MM.1S (cell line): ENCODE measurements at regions not wholly inside any gene's neighbourhood (a gene's known extent, or its start where the extent isn't known, plus 50 kb on each side); places are given as distances from the start of the nearest gene placed in this dataset.

ENCODE experiments used
- DNase-seq: peaks from one replicate; pipeline ENCODE4 v3.0.0-alpha.2; 2015
- H2AFZ ChIP-seq: fragments of 300-600 bp; sonication (generic); 2 replicates; pipeline ENCODE4 v1.6.0; 2016; ENCODE audit warnings: antibody characterized with exemption, low read length
- H3F3A ChIP-seq: fragments of 300-600 bp; sonication (generic); 2 replicates; pipeline ENCODE4 v1.6.1; 2016; ENCODE audit warnings: mild to moderate bottlenecking, antibody characterized with exemption, low read length, moderate library complexity, mixed read lengths; ENCODE audit not compliant: insufficient read depth
- H3K27ac ChIP-seq: fragments of 300-600 bp; sonication (generic); 2 replicates; pipeline ENCODE4 v1.5.1; 2016; ENCODE audit warnings: mild to moderate bottlenecking, low read length
- H3K27me3 ChIP-seq: fragments of 300-600 bp; sonication (generic); replicated peaks from 2 replicates; pipeline ENCODE4 v1.6.0; 2016; ENCODE audit warnings: low read length; ENCODE audit not compliant: insufficient read depth
- H3K36me3 ChIP-seq: fragments of 300-600 bp; sonication (generic); replicated peaks from 2 replicates; pipeline ENCODE4 v1.6.1; 2016; ENCODE audit warnings: mild to moderate bottlenecking, low read length, mixed read lengths; ENCODE audit not compliant: insufficient read depth
- H3K4me1 ChIP-seq: fragments of 300-600 bp; sonication (generic); 2 replicates; pipeline ENCODE4 v1.6.1; 2016; ENCODE audit warnings: low read length, mixed read lengths
- H3K4me2 ChIP-seq: fragments of 300-600 bp; sonication (generic); 2 replicates; pipeline ENCODE4 v1.6.0; 2016; ENCODE audit warnings: low read depth, low read length
- H3K4me3 ChIP-seq: fragments of 300-600 bp; sonication (generic); 2 replicates; pipeline ENCODE4 v1.5.1; 2016; ENCODE audit warnings: low read length, mixed read lengths
- H3K79me2 ChIP-seq: fragments of 300-600 bp; sonication (generic); 2 replicates; pipeline ENCODE4 v1.6.1; 2016; ENCODE audit warnings: mixed run types, low read length, mixed read lengths
- H3K9ac ChIP-seq: fragments of 300-600 bp; sonication (generic); 2 replicates; pipeline ENCODE4 v1.6.1; 2016; ENCODE audit warnings: low read length, mixed read lengths
- H3K9me2 ChIP-seq: fragments of 300-600 bp; sonication (generic); replicated peaks from 2 replicates; pipeline ENCODE4 v1.6.1; 2016; ENCODE audit warnings: mild to moderate bottlenecking, low read length, mixed read lengths; ENCODE audit not compliant: insufficient read depth
- H3K9me3 ChIP-seq: fragments of 300-600 bp; sonication (generic); replicated peaks from 2 replicates; pipeline ENCODE4 v1.6.1; 2016; ENCODE audit warnings: mild to moderate bottlenecking, low read length, mixed read lengths; ENCODE audit not compliant: insufficient read depth
- H4K20me1 ChIP-seq: fragments of 300-600 bp; sonication (generic); 2 replicates; pipeline ENCODE4 v1.6.1; 2016; ENCODE audit warnings: mild to moderate bottlenecking, low read length, moderate library complexity, mixed read lengths; ENCODE audit not compliant: insufficient read depth
- EZH2 ChIP-seq: fragments of 300-600 bp; sonication (generic); optimal IDR thresholded peaks from 2 replicates; pipeline ENCODE3; 2017; ENCODE audit warnings: low read depth, mild to moderate bottlenecking, antibody characterized with exemption, low read length, mixed read lengths
- EZH2phosphoT487 ChIP-seq: fragments of 300-600 bp; sonication (generic); IDR thresholded peaks from 2 replicates; pipeline ENCODE4 v1.6.1; 2018; ENCODE audit warnings: antibody characterized with exemption, low read length
- TF ChIP-seq, protein P1 (sequence below): fragments of 300-600 bp; sonication (generic); IDR thresholded peaks from 2 replicates; pipeline ENCODE4 v1.5.1; 2016; ENCODE audit warnings: antibody characterized with exemption, low read length, mixed read lengths

DNA sequence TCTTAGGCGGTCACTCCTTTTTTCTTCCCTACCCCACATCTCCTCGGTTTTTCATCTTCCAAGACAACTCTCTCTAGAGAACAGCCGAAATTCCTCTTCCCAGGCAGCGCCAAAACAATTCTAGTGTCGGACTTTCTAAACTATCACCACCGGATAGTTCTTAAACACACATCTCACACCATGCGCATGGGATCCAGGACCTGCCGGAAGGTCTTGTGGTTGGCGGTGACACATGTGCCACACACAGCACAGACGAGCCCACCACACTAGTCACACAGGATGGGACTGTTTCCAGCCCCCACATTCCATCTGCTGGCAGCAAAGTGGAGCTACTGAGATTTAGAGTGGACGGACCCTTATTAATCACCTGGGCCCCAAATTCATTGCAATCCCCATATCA, 614.9 kb upstream of the CADM1 start:
- no peak overlapping the region for H3K4me3 ChIP-seq
- no peak overlapping the region for H3K27ac ChIP-seq
- no peak for DNase-seq
- no peak overlapping the region for H2AFZ ChIP-seq
- no peaks in the 10 kb centered on the region for H3K27me3 ChIP-seq
- H3K9ac ChIP-seq: no peak overlapping the region
- no peaks in the 10 kb centered on the region for H3K9me3 ChIP-seq
- H3K4me2 ChIP-seq: no peak overlapping the region
- no peaks in the 10 kb centered on the region for H4K20me1 ChIP-seq
- H3K9me2 ChIP-seq: no peaks in the 10 kb centered on the region
- no peaks in the 10 kb centered on the region for H3K79me2 ChIP-seq
- no peaks in the 10 kb centered on the region for H3F3A ChIP-seq
- TF ChIP-seq EZH2phosphoT487: no peak
- TF ChIP-seq, protein P1, sequence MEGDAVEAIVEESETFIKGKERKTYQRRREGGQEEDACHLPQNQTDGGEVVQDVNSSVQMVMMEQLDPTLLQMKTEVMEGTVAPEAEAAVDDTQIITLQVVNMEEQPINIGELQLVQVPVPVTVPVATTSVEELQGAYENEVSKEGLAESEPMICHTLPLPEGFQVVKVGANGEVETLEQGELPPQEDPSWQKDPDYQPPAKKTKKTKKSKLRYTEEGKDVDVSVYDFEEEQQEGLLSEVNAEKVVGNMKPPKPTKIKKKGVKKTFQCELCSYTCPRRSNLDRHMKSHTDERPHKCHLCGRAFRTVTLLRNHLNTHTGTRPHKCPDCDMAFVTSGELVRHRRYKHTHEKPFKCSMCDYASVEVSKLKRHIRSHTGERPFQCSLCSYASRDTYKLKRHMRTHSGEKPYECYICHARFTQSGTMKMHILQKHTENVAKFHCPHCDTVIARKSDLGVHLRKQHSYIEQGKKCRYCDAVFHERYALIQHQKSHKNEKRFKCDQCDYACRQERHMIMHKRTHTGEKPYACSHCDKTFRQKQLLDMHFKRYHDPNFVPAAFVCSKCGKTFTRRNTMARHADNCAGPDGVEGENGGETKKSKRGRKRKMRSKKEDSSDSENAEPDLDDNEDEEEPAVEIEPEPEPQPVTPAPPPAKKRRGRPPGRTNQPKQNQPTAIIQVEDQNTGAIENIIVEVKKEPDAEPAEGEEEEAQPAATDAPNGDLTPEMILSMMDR: no peak
- TF ChIP-seq EZH2: no peak
- no peaks in the 10 kb centered on the region for H3K4me1 ChIP-seq
- H3K36me3 ChIP-seq: no peaks in the 10 kb centered on the region

DNA sequence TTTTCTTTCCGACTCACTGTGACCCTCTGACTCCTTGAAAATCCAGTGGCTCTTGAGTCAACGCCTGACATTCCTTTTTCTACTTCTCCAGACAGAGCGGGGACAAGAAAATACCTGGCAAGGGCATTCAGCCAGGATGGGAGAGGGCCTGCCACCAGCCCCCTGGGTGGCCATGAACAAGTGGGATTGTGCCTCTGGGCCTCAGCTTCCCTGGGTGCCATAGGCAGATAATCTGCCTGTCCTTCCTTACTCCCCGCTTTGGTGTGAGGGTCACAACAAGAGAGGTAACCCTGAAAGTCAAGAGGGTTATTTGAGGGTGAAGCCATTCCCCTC, 613.9 kb upstream of the CADM1 start:
- Histone ChIP-seq H3K36me3 (no peaks in the 10 kb centered on the region), H3K9ac (no peak overlapping the region), H4K20me1 (no peaks in the 10 kb centered on the region), H3K27ac (no peak overlapping the region), H3K4me1 (no peaks in the 10 kb centered on the region), H3K4me3 (no peak overlapping the region), H3K9me2 (no peaks in the 10 kb centered on the region), H3K4me2 (no peak overlapping the region), H3F3A (no peaks in the 10 kb centered on the region), H3K9me3 (no peaks in the 10 kb centered on the region), H2AFZ (no peak overlapping the region), H3K79me2 (no peaks in the 10 kb centered on the region), H3K27me3 (no peaks in the 10 kb centered on the region)
- DNase-seq: no peak
- TF ChIP-seq EZH2phosphoT487 (no peak), EZH2 (no peak)
- TF ChIP-seq, protein P1: no peak

DNA sequence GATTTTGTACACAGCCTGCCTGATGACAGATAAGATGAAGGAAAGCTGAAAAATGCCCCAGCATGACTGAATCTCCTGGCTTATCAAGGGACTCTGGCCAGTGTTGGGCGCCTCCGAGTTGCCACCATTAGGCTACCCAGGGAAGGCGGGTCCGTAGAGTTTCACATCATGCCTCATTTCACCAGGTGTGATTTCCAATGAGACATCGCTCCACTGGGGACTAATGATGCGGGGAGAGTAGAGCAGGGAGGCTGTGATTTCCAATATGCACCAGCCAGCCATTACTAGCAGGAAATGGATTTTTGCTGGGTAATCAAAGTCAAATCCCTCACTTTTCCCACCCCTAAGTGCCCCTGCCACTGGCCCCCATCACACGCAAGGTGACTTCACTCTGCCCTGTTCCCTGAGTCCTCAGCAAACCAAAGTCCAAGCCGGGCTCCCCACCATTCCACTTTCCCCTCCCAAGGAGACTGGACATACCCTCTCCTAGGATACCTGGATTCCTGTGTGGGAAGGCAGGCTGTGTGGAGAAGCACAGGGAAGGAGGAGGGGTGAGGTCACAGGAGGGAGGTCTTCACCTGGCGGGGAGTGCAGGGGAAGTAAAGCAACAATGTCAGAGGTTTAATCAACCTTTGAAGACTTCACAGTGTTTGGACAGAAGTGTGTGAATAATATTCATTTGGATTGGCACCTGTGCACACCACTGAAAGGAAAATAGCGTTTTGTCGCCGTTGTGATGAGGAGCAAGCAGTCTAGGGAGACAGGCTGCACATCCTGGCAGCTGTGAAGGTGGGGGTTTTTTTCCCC, 613.3 kb upstream of the CADM1 start:
- Histone ChIP-seq H3F3A (no peaks in the 10 kb centered on the region), H4K20me1 (no peaks in the 10 kb centered on the region), H3K27me3 (no peaks in the 10 kb centered on the region), H3K79me2 (no peaks in the 10 kb centered on the region), H3K9me2 (no peaks in the 10 kb centered on the region), H3K9ac (no peak overlapping the region), H2AFZ (no peak overlapping the region), H3K4me3 (no peak overlapping the region), H3K4me2 (no peak overlapping the region), H3K9me3 (no peaks in the 10 kb centered on the region), H3K36me3 (no peaks in the 10 kb centered on the region), H3K27ac (no peak overlapping the region), H3K4me1 (no peaks in the 10 kb centered on the region)
- DNase-seq: no peak
- TF ChIP-seq, protein P1: no peak
- TF ChIP-seq EZH2phosphoT487 (no peak), EZH2 (no peak)
